ENCODE measurements at regions not wholly inside any gene's neighbourhood (a gene's known extent, or its start where the extent isn't known, plus 50 kb on each side); places are given as distances from the start of the nearest gene placed in this dataset.

DNA sequence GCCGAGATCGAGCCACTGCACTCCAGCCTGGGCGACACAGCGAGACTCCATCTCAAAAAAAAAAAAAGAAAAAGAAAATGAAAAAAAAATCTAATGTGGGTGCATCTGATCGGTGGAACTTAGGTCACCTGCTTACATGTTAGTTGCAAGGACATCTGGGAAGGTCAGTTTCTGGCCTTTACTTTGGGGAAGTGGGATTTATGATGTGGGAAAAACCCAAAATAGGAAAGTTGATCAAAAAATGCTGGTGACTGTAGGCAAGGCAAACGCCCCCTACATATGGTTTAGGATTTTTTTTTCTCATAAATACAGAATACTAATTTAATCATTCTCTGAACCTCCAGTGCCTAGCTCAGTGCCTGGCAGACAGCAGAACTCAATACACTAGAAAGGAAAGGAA is 69.2 kb upstream of the PIM1 start:
- TF ChIP-seq POLR2A (IDR thresholded peaks at IDR 0.05) = no peak
- TF ChIP-seq CTCF (IDR thresholded peaks at IDR 0.05) = no peak
